BJ (cell line): ENCODE measurements at regions not wholly inside any gene's neighbourhood (a gene's known extent, or its start where the extent isn't known, plus 50 kb on each side); places are given as distances from the start of the nearest gene placed in this dataset.

ENCODE experiments used
- CTCF ChIA-PET: fragments of 350-600 bp; formaldehyde crosslinking; extraction: SDS; loops from one replicate; lab custom pipeline; 2021; ENCODE audit warnings: antibody characterized with exemption, inconsistent platforms; lab: Yijun Ruan, JAX
- POLR2A ChIA-PET: fragments of 300-600 bp; sonication (Branson Sonifier 250); formaldehyde crosslinking; extraction: SDS; loops from one replicate; lab custom pipeline; 2021; ENCODE audit warnings: antibody characterized with exemption; lab: Charles Lee
- DNase-seq: peaks from one replicate; pipeline ENCODE4 v3.0.0-alpha.2; 2011; ENCODE audit warnings: low read depth
- H3K27me3 ChIP-seq: 2 replicates; pipeline ENCODE4 v1.6.0; 2011; ENCODE audit warnings: low read length; ENCODE audit not compliant: control insufficient read depth, insufficient read depth
- H3K36me3 ChIP-seq: 2 replicates; pipeline ENCODE4 v1.5.1; 2011; ENCODE audit warnings: low read length; ENCODE audit not compliant: control insufficient read depth, insufficient read depth
- H3K4me3 ChIP-seq: 2 replicates; pipeline ENCODE4 v1.5.1; 2011; ENCODE audit warnings: low read depth, mild to moderate bottlenecking, control low read depth, low read length
- CTCF ChIP-seq: IDR thresholded peaks from 2 replicates; pipeline ENCODE4 v1.5.1; 2011; ENCODE audit warnings: low read depth, mild to moderate bottlenecking, control low read depth, inconsistent platforms, low read length, moderate library complexity; ENCODE audit not compliant: insufficient read depth

GRCh38 chr4:77220828-77221613, 64.0 kb downstream of the CCNG2 start:
- ChIA-PET CTCF (interaction anchor here (1.6 kb wide), 1 partner anchor 21 kb away, joined by 3 read pairs; no protein-coding TSS in a partner anchor), POLR2A (no interaction called here)
- Histone ChIP-seq H3K36me3 (no peaks in the 10 kb centered on the region), H3K4me3 (no peak overlapping the region), H3K27me3 (peaks cover 13% of the 10 kb centered on the region)
- no peak for DNase-seq
- no peak for TF ChIP-seq CTCF

- no peaks in the 10 kb centered on the region for H3K36me3 ChIP-seq
- DNase-seq = no peak
- CTCF ChIA-PET = interaction anchor here (2.8 kb wide), 1 partner anchor 21 kb away, joined by 10 read pairs; no protein-coding TSS in a partner anchor
- POLR2A ChIA-PET = no interaction called here
- no peak for TF ChIP-seq CTCF
- peaks cover 6% of the 10 kb centered on the region for H3K27me3 ChIP-seq
- H3K4me3 ChIP-seq = no peak overlapping the region
Observed at GRCh38 chr4:77225022-77225421, 68.0 kb downstream of the CCNG2 start.

- DNase-seq = no peak
- no peak for TF ChIP-seq CTCF
- ChIA-PET POLR2A (no interaction called here), CTCF (interaction anchor here (1.0 to 2.8 kb wide), 4 partner anchors 10 to 45 kb away, joined by 3 to 10 read pairs (median 5); no protein-coding TSS in a partner anchor)
- Histone ChIP-seq H3K27me3 (peaks cover 6% of the 10 kb centered on the region), H3K4me3 (no peak overlapping the region), H3K36me3 (no peaks in the 10 kb centered on the region)
Observed at GRCh38 chr4:77226939-77227705, 70.1 kb downstream of the CCNG2 start.

DNA sequence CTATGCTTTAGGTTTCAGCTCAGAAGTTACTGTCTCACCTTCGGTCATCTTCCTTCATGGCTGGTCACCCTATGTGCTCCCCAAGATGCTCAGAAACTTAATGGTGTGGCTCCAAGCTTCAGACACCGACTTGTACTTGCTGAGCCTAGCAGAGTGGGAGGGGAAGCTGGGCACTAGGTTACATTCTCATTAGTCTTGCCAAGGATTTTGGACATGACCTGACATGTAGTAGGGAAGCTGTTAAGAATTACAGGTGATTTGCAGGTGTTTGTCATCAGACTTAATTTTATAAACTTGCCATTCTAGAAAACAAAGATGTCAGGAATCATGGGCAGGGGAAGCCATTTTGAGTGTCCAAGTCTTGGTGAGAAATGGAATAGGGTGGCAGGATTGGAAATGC, 72.4 kb downstream of the CCNG2 start:
- ChIA-PET CTCF (interaction anchor here (1.7 to 2.0 kb wide), 2 partner anchors 9 to 25 kb away, joined by 4 to 6 read pairs; no protein-coding TSS in a partner anchor), POLR2A (no interaction called here)
- H3K4me3 ChIP-seq = no peak overlapping the region
- DNase-seq = no peak
- H3K36me3 ChIP-seq = no peaks in the 10 kb centered on the region
- peaks cover 5% of the 10 kb centered on the region for H3K27me3 ChIP-seq
- no peak for TF ChIP-seq CTCF

DNA sequence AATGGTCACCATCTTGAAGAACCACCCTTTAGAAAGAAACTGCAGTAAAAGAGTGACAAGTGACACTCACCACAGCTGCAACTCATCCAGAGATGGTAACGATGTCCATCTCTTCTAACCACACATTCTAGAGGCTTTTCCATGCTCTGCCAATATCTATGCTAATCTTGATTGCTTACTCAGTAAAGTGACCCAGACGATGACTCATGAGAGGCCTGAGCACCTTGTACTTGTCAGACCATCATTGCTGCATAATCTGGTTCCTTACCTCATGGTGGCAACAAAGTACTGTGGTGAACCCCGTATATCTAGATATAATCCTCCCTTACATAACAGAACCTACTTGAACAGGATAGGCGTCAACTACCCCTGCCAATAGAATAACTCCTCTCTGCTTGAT, 75.6 kb downstream of the CCNG2 start:
- Histone ChIP-seq H3K36me3 (no peaks in the 10 kb centered on the region), H3K4me3 (no peak overlapping the region), H3K27me3 (peaks cover 6% of the 10 kb centered on the region; the same call in 1 of the 2 replicates)
- DNase-seq = no peak
- ChIA-PET POLR2A (no interaction called here), CTCF (no interaction called here)
- no peak for TF ChIP-seq CTCF
